ENCODE measurements at regions not wholly inside any gene's neighbourhood (a gene's known extent, or its start where the extent isn't known, plus 50 kb on each side); places are given as distances from the start of the nearest gene placed in this dataset.

DNA sequence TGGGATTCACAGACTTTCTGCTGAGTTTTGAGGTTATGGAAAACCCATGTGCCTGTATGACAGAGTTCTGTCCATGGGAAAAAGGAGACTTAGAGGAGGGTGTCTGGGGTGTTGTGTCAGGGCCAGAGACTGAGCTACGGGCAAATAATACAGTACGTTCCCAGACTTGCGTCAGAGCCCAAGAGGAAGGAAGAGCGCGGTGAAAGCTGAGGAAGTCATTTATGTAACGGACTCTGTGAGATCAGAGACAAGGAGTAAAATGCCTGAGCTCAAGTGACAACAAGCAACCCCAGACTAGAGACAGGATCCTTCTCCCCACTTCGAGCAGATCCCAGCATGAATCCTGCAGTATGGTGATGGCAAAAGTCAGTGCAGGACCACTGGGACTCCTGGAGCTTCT is 368.6 kb upstream of the MCTP2 start:
- TF ChIP-seq, protein P1, sequence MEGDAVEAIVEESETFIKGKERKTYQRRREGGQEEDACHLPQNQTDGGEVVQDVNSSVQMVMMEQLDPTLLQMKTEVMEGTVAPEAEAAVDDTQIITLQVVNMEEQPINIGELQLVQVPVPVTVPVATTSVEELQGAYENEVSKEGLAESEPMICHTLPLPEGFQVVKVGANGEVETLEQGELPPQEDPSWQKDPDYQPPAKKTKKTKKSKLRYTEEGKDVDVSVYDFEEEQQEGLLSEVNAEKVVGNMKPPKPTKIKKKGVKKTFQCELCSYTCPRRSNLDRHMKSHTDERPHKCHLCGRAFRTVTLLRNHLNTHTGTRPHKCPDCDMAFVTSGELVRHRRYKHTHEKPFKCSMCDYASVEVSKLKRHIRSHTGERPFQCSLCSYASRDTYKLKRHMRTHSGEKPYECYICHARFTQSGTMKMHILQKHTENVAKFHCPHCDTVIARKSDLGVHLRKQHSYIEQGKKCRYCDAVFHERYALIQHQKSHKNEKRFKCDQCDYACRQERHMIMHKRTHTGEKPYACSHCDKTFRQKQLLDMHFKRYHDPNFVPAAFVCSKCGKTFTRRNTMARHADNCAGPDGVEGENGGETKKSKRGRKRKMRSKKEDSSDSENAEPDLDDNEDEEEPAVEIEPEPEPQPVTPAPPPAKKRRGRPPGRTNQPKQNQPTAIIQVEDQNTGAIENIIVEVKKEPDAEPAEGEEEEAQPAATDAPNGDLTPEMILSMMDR (IDR thresholded peaks at IDR 0.05), result no peak
- TF ChIP-seq, protein P2, sequence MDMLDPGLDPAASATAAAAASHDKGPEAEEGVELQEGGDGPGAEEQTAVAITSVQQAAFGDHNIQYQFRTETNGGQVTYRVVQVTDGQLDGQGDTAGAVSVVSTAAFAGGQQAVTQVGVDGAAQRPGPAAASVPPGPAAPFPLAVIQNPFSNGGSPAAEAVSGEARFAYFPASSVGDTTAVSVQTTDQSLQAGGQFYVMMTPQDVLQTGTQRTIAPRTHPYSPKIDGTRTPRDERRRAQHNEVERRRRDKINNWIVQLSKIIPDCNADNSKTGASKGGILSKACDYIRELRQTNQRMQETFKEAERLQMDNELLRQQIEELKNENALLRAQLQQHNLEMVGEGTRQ (CRISPR knock-in tag; IDR thresholded peaks at IDR 0.05), result no peak
- TF ChIP-seq SP1 (CRISPR knock-in tag; conservative IDR thresholded peaks at IDR 0.05) (no peak), FOXP1 (CRISPR knock-in tag; IDR thresholded peaks at IDR 0.05; ENCODE audit: borderline replicate concordance) (no peak), NFE2L1 (CRISPR knock-in tag; IDR thresholded peaks at IDR 0.05) (no peak), CBFB (CRISPR knock-in tag; IDR thresholded peaks at IDR 0.05; ENCODE audit: low read depth) (no peak), CREB1 (CRISPR knock-in tag; IDR thresholded peaks at IDR 0.05) (no peak)
- TF ChIP-seq, protein P3, sequence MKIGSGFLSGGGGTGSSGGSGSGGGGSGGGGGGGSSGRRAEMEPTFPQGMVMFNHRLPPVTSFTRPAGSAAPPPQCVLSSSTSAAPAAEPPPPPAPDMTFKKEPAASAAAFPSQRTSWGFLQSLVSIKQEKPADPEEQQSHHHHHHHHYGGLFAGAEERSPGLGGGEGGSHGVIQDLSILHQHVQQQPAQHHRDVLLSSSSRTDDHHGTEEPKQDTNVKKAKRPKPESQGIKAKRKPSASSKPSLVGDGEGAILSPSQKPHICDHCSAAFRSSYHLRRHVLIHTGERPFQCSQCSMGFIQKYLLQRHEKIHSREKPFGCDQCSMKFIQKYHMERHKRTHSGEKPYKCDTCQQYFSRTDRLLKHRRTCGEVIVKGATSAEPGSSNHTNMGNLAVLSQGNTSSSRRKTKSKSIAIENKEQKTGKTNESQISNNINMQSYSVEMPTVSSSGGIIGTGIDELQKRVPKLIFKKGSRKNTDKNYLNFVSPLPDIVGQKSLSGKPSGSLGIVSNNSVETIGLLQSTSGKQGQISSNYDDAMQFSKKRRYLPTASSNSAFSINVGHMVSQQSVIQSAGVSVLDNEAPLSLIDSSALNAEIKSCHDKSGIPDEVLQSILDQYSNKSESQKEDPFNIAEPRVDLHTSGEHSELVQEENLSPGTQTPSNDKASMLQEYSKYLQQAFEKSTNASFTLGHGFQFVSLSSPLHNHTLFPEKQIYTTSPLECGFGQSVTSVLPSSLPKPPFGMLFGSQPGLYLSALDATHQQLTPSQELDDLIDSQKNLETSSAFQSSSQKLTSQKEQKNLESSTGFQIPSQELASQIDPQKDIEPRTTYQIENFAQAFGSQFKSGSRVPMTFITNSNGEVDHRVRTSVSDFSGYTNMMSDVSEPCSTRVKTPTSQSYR (CRISPR knock-in tag; IDR thresholded peaks at IDR 0.05), result no peak
- TF ChIP-seq, protein P4, sequence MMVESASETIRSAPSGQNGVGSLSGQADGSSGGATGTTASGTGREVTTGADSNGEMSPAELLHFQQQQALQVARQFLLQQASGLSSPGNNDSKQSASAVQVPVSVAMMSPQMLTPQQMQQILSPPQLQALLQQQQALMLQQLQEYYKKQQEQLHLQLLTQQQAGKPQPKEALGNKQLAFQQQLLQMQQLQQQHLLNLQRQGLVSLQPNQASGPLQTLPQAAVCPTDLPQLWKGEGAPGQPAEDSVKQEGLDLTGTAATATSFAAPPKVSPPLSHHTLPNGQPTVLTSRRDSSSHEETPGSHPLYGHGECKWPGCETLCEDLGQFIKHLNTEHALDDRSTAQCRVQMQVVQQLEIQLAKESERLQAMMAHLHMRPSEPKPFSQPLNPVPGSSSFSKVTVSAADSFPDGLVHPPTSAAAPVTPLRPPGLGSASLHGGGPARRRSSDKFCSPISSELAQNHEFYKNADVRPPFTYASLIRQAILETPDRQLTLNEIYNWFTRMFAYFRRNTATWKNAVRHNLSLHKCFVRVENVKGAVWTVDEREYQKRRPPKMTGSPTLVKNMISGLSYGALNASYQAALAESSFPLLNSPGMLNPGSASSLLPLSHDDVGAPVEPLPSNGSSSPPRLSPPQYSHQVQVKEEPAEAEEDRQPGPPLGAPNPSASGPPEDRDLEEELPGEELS (CRISPR knock-in tag; IDR thresholded peaks at IDR 0.05), result no peak
- TF ChIP-seq, protein P5, sequence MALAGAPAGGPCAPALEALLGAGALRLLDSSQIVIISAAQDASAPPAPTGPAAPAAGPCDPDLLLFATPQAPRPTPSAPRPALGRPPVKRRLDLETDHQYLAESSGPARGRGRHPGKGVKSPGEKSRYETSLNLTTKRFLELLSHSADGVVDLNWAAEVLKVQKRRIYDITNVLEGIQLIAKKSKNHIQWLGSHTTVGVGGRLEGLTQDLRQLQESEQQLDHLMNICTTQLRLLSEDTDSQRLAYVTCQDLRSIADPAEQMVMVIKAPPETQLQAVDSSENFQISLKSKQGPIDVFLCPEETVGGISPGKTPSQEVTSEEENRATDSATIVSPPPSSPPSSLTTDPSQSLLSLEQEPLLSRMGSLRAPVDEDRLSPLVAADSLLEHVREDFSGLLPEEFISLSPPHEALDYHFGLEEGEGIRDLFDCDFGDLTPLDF (CRISPR knock-in tag; IDR thresholded peaks at IDR 0.05), result no peak
- TF ChIP-seq, protein P6, sequence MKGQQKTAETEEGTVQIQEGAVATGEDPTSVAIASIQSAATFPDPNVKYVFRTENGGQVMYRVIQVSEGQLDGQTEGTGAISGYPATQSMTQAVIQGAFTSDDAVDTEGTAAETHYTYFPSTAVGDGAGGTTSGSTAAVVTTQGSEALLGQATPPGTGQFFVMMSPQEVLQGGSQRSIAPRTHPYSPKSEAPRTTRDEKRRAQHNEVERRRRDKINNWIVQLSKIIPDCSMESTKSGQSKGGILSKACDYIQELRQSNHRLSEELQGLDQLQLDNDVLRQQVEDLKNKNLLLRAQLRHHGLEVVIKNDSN (CRISPR knock-in tag; IDR thresholded peaks at IDR 0.05), result no peak
